HG03097 (cell line): ENCODE measurements at regions not wholly inside any gene's neighbourhood (a gene's known extent, or its start where the extent isn't known, plus 50 kb on each side); places are given as distances from the start of the nearest gene placed in this dataset.
"Not testable (repeated sequence)": the region's sequence is repeated elsewhere in the genome, so short reads cannot be mapped to it uniquely, and the experiment has no call there.

Experiments
- ATAC-seq: cut with Tn5 transposase; IDR thresholded peaks from one replicate; pipeline ENCODE4 v1.9.1; 2021; ENCODE audit not compliant: unreplicated experiment, low FRiP score

DNA sequence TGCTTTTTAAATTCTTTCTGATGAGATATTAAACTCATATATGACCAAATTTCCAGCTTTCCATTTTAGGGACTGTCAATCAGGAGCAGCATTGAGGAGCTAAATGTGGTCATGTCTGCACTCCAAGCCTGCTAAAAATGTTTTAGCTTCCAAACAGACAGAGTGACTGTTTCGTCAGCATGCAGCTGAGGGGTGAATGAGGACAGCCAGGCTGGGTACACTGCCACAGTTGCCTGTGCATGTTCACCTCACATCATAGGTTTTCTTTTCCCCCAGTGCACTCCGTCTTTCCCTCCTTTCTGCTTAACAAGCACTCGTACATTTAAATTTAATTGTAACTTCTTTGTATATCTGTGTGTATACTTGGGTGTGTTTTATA is 138.1 kb downstream of the ARRDC3 start:
- ATAC-seq, result no peak

DNA sequence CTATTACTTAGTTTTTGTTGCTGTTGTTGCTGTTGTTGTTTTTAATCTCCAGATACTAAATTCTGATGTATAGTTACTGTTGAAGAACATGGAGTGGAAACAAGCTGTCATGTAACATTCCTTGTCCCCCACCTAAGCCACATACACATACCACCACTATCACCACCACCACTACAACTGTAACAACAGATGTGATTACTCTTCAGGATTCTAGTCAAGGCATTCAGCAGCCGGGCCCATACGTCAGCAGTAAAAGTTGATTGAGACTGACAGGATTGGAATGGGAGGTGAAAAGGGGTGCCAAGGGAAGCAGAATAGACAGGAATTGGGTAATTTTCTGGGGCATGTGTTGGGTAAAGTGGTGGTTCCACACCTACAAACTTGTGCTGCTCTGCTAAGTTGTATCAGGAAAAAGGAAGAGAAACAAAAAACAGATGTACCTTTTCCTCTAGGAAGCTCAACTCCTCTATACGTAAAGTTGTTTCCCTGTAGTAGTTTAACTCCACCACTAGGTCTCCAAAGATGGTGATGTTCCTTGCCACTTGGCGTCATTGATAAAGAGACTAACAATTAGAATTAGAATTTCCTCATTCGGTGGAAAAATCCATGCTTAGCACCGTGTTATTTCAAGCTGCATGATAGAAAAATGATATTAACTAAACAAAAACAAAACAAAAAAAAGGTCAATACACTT is 138.6 kb downstream of the ARRDC3 start:
- no peak for ATAC-seq

DNA sequence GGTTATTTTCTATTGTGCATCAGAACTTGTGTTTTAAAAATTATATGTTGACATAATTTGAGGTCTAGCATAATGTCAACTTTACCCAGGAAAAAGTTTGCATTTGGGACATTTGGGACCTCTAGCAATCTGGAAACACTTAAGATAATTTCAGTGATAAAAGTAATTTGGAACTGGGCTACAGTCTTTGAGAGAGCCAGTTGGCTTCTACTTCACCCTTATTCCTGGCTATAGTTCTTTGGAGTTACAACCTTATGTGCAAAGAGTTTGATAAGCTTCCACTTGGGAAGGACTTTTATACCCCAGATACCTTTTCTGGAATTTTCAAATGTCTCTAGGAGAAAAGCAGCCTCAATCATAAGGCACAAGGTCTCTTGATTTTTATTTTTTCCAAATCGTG is 139.3 kb downstream of the ARRDC3 start:
- no peak for ATAC-seq

DNA sequence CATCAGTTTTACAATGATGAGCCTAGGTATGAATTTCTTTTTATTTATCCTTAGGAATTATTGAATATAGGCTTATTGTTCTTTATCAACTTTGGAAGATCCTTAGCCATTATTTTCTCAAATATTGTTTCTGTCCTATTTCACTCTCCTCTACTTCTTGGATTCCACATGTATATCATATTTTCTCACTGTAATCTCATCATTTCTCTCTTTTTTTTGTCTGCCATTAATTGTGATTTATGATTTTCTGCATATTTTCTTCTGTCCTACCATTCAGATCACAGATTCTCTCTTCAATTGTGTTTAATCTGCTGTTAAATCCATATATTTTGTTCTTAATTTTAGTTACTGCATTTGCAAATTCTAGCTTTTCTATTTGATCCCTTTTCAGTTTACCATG is 139.8 kb downstream of the ARRDC3 start:
- ATAC-seq, result no peak

DNA sequence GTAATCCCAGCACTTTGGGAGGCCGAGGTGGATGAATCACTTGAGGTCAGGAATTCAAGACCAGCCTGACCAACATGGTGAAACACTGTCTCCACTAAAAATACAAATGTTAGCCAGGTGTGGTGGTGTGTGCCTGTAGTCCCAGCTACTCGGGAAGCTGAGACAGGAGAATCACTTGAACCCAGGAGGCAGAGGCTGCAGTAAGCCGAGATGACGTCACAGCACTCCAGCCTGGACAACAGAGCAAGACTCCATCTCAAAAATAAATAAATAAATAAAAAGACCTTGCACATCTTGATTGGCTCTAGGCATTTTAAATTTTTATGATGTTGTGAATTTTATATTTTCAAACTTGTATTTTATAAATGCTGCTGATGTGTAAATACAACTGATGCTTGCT is 141.7 kb downstream of the ARRDC3 start:
- not testable (repeated sequence) for ATAC-seq

DNA sequence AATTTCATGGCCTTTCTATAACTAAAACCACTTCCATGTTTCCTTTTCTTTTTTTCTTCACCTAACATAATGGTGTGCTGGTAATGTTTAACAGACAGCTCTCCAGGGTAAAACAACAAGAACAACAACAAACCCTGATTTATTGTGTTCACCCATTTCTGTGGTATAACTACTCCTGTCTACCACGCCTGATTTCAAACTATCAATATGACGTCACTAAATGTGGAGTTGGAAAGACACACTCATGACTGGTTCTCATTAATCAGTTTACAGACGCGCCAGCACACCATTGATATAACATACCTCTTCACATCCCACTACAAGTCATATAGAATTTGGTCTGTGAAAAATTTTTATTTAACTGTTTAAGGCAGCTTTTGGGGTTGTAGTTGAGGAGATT is 142.9 kb downstream of the ARRDC3 start:
- ATAC-seq, result no peak

DNA sequence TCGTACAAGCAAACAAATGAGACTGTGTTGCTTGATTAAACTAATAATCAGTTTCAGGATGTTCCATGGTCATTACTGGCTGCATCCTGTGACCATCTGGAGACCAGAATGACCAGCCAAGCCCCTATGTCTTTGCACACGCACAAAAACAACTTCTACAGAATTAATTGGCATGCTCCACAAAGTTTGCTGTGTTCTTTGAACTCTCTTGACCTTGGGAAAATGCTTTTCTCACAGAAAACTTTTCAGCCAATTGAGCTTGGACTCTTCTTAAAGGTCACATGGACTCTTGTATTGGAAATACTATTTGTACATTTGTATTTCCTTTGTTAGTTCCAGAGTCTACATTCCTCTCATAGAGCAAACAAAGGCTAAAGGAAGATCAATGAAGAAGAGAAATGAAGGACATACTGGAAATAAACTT is 147.8 kb downstream of the ARRDC3 start:
- ATAC-seq, result no peak

DNA sequence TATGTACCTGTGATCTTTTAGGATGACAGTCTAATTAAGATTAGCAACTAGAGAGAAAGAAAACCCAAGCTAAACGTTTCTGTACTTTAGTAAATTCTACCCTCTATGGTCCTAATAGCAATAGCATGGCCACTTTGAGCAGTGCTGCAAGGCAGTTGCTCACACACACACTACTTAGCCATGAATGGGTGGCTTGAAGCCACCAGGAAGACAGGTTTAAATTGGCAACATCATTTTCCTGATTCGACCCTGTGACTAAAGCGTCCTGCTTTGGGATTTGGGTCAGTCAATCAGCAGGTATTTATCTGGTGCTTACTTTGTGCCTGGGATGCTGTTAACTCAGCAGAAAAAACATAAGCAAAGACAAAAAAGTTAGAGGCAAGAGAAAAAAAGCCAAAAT is 150.6 kb downstream of the ARRDC3 start:
- no peak for ATAC-seq

DNA sequence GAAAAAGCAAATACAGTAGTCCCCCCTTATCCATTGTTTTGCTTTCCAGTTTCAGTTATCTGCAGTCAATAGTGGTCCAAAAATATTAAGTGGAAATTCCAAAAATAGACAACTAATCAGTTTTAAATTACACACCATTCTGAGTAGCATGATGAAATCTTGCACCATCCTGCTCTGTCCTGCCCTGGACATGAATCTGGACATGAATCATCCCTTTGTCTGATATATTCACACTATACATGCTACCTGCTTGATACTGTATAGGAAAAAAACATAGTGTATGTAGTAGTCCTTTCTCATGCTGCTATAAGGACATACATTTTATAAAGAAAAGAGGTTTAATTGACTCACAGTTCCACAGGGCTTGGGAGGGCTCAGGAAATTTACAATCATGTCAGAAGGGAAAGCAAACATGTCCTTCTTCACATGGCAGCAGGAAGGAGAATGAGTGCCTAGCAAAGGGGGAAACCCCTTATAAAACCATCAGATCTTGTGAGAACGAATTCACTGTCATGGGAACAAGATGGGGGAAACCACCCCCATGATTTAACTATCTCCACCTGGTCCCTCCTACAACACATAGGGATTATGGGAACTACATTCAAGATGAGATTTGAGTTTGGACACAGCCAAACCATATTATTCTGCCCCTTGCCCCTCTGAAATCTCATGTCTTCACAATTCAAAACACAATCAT is 153.9 kb downstream of the ARRDC3 start:
- no peak for ATAC-seq

DNA sequence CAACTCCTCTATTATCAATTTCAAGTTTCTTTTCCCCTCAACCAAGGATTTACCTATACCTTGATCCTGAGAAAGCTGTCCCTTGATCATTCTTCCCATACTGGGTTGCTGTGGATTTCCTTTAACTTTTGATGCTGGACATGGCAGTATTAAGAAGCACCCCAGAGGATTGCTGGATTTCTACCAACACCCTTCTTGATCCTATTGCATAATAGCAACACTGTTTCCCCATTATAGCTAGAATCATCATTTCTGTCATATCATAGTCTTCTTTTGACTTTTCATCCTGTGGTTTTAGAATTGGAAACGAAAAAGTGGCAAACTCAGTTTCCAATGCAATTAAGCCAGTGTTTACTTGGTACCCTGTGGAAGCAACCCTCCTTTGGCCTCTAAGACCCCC is 154.9 kb downstream of the ARRDC3 start:
- no peak for ATAC-seq

DNA sequence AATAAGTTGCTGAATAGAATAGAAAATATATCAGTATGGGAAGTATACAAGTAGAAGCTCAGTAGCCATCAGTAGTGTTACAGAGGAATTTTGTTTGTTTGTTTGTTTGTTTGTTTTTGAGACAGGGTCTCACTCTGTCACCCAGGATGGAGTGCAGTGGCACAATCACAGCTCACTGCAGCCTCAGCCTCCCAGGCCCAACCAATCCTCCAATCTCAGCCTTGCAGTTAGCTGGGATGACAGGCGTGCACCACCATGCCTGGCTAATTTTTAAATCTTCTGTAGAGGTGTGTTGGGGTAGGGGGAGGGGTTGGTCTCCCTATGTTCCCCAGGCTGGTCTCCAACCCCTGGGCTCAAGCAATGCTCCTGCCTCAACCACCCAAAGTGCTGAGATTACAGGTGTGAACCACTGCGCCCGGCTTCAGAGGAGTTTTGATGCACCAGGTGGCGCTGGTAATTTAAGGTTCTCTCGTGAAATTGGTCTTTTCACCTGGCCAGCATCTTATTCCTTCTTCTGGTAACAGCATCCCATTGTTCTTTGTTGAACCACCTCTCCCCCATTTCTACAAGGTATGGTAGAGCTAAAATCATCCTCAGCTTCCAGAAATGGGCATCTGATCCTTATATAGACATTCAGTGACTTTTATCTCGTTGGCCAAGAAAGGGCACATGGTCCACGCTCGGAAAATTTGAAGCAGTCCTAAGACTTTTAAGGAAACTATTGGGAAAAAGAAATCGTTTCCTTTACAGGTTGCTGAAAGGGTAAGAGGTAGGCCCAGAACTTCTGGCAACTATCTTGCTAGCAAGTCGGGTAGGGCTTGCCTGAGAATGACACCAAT is 157.1 kb downstream of the ARRDC3 start:
- ATAC-seq, result no peak

DNA sequence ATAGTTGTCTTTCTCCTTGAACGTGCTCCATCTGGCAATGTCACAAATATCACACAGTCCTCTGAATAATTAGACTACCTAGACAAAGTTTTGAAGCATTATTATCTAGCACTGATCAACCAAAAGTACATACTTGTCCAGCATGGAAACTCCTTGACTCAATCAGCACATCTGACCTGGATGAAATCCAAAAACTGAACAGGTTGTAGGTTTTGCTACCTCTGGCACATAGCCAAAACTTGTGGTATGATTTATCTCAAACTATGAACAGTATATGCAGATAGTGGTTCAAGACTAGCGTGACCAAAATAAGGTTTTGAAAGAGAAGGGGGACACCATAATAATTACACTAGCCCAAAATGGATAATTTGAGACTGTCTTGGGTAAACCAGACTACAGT is 158.1 kb downstream of the ARRDC3 start:
- ATAC-seq, result no peak

DNA sequence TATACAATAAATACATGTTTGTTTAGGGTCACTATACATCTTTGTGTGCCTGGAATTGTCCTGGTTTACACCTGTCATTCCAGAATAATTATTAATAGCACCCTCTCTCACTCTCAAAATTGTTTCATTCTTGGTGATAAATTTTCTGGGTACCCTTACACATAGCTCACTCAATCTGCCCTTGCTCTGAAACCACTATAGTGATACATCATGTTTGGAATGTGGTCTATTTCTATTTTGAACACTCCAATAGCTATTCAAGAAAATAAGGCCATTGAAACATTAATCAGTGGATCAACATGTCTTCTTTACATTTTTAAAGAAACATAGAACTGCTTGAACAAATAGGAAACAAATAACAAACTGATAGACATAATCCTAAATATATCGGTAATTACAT is 158.7 kb downstream of the ARRDC3 start:
- no peak for ATAC-seq

DNA sequence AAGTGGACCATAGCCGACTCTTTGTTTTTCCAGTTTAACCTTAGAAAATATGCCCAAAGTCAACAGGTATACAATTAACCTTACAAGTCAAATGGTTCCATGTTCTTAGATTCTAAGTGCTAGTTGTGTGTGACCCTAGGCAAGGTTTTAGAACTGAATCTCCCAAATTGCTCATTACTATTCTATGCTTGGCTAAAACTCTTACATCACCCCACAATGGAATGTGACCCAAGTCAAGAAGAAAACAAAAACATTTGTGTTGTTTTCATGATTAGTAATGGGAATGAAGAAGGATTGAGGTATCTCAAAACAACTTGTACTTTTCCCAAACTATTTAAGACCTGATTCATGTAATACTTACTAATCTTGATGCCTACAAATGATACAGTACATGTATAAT is 159.2 kb downstream of the ARRDC3 start:
- ATAC-seq, result no peak

DNA sequence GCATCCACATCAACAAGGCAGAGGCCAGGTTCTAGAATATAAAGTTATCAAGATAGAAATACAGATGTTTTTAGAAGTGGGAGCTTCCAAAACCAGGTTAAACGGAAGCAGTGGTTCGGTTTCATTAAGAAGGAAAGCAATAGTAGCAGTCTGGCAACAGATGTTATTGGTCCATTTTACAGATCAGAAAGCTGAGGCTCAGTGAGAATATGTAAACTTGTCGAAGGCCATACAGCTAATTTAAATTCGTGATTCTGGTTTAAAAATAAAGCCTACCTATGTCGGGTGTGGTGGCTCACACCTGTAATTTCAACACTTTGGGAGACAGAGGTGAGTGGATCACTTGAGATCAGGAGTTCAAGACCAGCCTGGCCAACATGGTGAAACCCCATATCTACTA is 160.6 kb downstream of the ARRDC3 start:
- ATAC-seq, result no peak

DNA sequence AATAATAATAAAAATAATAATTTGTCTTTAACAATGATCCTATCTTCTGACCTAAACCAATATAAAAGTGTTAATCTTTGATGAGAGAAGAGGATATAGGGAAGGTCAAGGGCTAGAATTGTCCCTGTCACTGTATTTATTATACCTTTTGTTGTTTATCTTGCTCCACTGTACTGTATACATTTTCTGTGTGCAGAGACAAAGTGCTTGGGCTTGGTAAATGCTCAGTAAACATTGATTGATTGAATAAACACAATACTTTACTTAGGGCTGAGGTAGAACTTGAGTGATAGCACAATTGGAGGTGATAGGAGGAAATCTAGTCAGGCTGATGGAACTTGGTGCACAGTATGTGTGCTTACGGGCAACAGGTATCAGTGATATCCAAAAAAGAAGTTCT is 161.2 kb downstream of the ARRDC3 start:
- no peak for ATAC-seq

DNA sequence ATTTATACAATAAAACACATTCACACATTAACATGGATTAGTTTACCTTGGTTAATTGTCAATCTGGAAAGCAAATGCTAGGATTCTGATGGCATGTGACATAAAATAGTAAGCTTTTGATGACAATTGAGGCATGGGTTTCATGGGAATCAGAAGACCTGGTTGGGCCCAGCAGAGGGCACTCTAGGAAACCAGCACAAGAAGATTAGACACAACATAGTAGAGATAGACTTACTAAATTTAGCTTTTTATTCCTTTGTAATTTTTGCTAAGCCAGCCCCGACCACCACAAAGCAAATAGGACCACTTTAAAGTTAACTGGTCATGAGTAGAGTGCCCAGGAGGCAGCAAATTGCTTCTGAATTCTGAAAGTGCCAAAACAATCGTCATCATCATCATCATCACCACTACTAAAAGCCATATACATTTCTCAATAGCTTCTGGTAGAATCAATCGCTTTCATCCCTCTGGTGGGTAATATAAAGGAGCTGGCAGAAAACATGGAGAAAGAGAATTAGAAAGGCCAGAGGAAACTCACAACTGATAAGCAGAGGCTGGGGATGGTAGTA is 163.2 kb downstream of the ARRDC3 start:
- ATAC-seq, result no peak

DNA sequence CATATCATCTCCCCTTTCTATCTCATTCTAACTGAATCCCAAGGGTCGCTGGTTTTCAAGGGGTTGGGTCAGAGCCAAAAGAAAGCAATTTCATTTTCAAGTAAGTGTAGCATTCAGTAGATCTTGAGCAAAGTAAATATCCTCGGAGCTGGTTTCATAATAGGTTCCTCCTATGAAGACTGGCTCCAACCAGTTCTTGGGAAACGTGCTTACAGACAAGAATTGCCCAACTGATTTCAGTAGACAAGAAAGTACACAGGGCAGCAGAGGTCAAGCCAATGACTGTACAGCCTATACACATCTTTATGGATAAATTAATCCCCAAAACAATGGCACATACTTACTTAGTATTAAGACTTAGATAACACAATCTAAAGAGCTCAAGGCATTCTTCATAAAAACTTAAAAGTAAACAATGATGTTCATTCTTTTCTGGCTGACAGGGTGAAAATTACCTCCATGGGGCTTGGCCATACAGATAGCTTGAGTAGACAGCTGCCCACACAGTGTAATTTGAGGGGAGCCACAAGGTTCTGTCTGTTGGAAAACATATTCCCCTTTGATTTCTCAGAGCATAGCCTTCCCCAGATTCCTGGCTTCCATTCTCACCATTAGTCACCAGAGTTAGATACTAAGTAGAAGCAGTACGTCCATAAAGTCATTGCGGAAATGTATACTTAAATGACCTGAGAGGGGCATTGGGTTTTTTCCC is 163.9 kb downstream of the ARRDC3 start:
- no peak for ATAC-seq

DNA sequence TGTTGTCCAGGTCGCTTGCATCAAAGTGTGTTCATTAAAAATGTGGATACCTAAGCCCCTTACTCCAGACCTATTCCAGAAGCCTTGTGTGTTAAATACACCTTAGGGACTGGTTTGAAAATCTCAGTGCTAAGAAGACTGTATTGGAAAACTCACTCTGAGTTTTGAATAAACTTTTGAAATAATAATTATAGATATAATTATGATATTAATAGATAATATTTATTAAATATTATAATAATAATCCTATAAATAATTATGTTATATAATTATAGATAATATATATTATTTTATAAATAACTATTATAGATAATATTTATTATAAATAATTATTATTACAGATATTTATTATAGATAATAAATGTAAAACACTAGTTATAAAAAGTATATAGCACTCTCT is 165.3 kb downstream of the ARRDC3 start:
- no peak for ATAC-seq

DNA sequence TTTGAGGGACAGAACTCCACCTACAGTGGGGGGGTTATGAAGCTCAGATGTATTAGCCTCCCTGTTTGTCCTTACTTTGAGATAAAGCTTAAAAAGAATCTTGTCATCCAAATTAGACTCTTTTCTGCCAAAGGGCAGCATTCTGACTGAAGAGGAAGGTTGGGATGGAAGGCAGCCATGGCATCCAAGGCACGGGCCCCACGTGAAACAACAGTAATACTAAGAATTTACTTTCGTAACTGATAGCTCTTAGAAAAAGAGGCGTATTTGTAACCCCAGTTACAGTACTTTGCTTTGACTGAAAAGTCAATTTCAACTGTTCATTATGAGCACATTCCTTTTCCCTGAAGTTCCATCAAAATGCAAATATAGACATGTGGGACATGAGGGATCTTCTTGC is 168.5 kb downstream of the ARRDC3 start:
- no peak for ATAC-seq
